GM13977 (cell line): ENCODE measurements at regions not wholly inside any gene's neighbourhood (a gene's known extent, or its start where the extent isn't known, plus 50 kb on each side); places are given as distances from the start of the nearest gene placed in this dataset.

ENCODE experiments used
- DNase-seq: peaks from one replicate; pipeline ENCODE4 v3.0.0; 2012; ENCODE audit warnings: low spot score
- in situ Hi-C: fragments of 300-500 bp; cut with MboI; formaldehyde crosslinking; loops from one replicate; pipeline ENCODE4 v1.12.0; 2022; ENCODE audit warnings: low sequenced_read_pairs, low pct_unique_long_range_greater_than_20kb, mixed read lengths, inconsistent platforms; ENCODE audit not compliant: unreplicated experiment
- TF ChIP-seq, protein P1 (sequence below): IDR thresholded peaks from 2 replicates; pipeline ENCODE4 v1.5.1; 2012; ENCODE audit warnings: mild to moderate bottlenecking, control low read depth; ENCODE audit not compliant: insufficient read depth; ENCODE audit errors: extremely low read depth, missing control alignments

- in situ Hi-C loops, result no loop called here
- DNase-seq, result no peak
- TF ChIP-seq, protein P1, sequence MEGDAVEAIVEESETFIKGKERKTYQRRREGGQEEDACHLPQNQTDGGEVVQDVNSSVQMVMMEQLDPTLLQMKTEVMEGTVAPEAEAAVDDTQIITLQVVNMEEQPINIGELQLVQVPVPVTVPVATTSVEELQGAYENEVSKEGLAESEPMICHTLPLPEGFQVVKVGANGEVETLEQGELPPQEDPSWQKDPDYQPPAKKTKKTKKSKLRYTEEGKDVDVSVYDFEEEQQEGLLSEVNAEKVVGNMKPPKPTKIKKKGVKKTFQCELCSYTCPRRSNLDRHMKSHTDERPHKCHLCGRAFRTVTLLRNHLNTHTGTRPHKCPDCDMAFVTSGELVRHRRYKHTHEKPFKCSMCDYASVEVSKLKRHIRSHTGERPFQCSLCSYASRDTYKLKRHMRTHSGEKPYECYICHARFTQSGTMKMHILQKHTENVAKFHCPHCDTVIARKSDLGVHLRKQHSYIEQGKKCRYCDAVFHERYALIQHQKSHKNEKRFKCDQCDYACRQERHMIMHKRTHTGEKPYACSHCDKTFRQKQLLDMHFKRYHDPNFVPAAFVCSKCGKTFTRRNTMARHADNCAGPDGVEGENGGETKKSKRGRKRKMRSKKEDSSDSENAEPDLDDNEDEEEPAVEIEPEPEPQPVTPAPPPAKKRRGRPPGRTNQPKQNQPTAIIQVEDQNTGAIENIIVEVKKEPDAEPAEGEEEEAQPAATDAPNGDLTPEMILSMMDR, result no peak
Measured at GRCh38 chr15:72962054-72962702, 90.1 kb upstream of the NEO1 start.

- no peak for DNase-seq
- in situ Hi-C loops, result no loop called here
- TF ChIP-seq, protein P1, result no peak
Measured at GRCh38 chr15:72961346-72961745, 90.9 kb upstream of the NEO1 start.

GRCh38 chr15:72958634-72959033 lies 93.6 kb upstream of the NEO1 start:
- TF ChIP-seq, protein P1, result no peak
- in situ Hi-C loops, result no loop called here
- no peak for DNase-seq

DNA sequence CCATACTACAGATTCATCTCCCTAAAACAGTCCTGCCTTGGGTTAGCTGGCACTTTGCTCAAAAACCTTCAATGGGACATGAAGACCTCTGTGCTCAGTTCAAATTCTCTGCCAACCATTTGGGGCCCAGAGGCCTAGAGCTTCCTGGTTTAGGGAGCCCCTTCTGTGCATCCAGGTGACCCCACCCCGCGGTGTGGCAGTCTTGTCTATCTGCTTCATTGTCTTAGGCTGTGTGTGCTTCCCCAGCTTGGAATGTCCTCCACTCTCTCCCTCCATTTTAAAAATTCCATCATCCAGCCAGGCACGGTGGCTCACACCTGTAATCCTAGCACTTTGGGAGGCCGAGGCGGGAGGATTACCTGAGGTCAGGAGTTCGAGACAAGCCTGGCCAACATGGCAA lies 99.0 kb upstream of the NEO1 start:
- no peak for DNase-seq
- TF ChIP-seq, protein P1, result no peak
- in situ Hi-C loops, result no loop called here

DNA sequence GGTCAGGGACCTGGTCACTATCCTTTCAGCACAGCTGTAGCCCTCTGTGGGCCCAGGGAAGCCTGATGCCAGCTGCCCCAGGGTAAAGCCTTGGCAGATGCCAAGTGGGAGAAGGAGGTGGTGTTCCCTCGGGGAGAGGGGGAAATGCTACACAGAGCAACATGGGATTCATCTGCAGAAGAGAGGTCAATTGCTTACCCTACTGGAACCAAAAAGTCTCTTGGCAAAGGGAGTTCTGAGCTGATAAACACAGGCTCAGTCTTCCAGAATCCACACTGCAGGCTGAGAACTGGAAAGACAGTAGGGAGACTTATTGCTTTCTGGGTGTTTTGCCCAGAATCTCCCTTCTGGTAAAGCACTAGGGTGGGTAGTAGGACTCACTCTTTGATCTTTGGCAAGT lies 100.1 kb upstream of the NEO1 start:
- in situ Hi-C loops, result no loop called here
- TF ChIP-seq, protein P1, result no peak
- no peak for DNase-seq

DNA sequence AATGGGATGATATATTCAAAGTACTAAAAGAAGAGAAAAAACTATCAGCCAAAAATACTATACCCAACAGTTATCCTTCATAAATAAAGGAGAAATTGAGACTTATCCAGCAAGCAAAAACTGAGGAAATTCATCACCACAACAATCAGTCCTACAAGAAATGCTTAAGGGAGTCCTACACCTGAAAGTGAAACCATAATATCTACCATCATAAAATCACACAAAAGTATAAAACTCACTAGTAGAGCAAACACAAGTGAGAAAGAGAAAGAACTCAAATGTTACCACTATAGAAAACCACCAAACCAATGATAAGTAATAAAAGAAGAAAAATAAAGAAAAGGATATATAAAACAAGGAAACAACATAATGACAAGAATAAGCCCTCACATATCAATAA lies 103.6 kb upstream of the NEO1 start:
- TF ChIP-seq, protein P1, result no peak
- DNase-seq, result no peak
- in situ Hi-C loops, result no loop called here
